Hepatocyte (in vitro differentiated cells): ENCODE measurements at regions not wholly inside any gene's neighbourhood (a gene's known extent, or its start where the extent isn't known, plus 50 kb on each side); places are given as distances from the start of the nearest gene placed in this dataset.
A peak's percentile ranks its signal among the peaks of the same experiment; 100 is the strongest.
"Not testable (repeated sequence)": the region's sequence is repeated elsewhere in the genome, so short reads cannot be mapped to it uniquely, and the experiment has no call there.

ENCODE experiments used
- DNase-seq: peaks from one replicate; pipeline ENCODE4 v3.0.0-alpha.2; 2016; ENCODE audit warnings: low spot score
- H2AFZ ChIP-seq: fragments of 200-600 bp; sonication (generic); 2 replicates; pipeline ENCODE4 v1.6.0; 2016; ENCODE audit warnings: antibody characterized with exemption, mild to moderate bottlenecking
- H3K27ac ChIP-seq: fragments of 200-600 bp; sonication (generic); 2 replicates; pipeline ENCODE4 v1.5.1; 2016; ENCODE audit warnings: mild to moderate bottlenecking
- H3K27me3 ChIP-seq: fragments of 200-600 bp; sonication (generic); 2 replicates; pipeline ENCODE4 v1.6.1; 2016
- H3K36me3 ChIP-seq: fragments of 200-600 bp; sonication (generic); replicated peaks from 2 replicates; pipeline ENCODE4 v1.5.1; 2016; ENCODE audit warnings: low read depth; ENCODE audit not compliant: insufficient read depth
- H3K4me1 ChIP-seq: fragments of 200-600 bp; sonication (generic); 2 replicates; pipeline ENCODE4 v1.5.1; 2016; ENCODE audit warnings: mild to moderate bottlenecking, moderate library complexity; ENCODE audit not compliant: insufficient read depth
- H3K4me2 ChIP-seq: fragments of 200-600 bp; sonication (generic); 2 replicates; pipeline ENCODE4 v1.6.0; 2016
- H3K4me3 ChIP-seq: fragments of 200-600 bp; sonication (generic); 2 replicates; pipeline ENCODE4 v1.5.1; 2016; ENCODE audit warnings: mild to moderate bottlenecking
- H3K79me2 ChIP-seq: fragments of 200-600 bp; sonication (generic); 2 replicates; pipeline ENCODE4 v1.6.0; 2017; ENCODE audit warnings: mild to moderate bottlenecking
- H3K9me2 ChIP-seq: fragments of 200-600 bp; sonication (generic); replicated peaks from 2 replicates; pipeline ENCODE4 v1.6.0; 2017; ENCODE audit warnings: mild to moderate bottlenecking; ENCODE audit not compliant: insufficient read depth
- H3K9me3 ChIP-seq: fragments of 200-600 bp; sonication (generic); 2 replicates; pipeline ENCODE4 v1.5.1; 2016; ENCODE audit warnings: low read depth, mild to moderate bottlenecking
- H4K20me1 ChIP-seq: fragments of 200-600 bp; sonication (generic); 2 replicates; pipeline ENCODE4 v1.6.0; 2016; ENCODE audit warnings: mild to moderate bottlenecking; ENCODE audit not compliant: insufficient read depth, poor library complexity, severe bottlenecking
- CTCF ChIP-seq: fragments of 200-600 bp; sonication (generic); IDR thresholded peaks from 2 replicates; pipeline ENCODE4 v1.5.1; 2016; ENCODE audit warnings: antibody characterized with exemption, mild to moderate bottlenecking; ENCODE audit not compliant: poor library complexity
- EZH2 ChIP-seq: fragments of 200-600 bp; sonication (generic); IDR thresholded peaks from 2 replicates; pipeline ENCODE4 v1.6.1; 2016; ENCODE audit warnings: antibody characterized with exemption, mild to moderate bottlenecking, borderline replicate concordance
- EZH2phosphoT487 ChIP-seq: fragments of 200-600 bp; sonication (generic); IDR thresholded peaks from one replicate; pipeline ENCODE4 v1.6.1; 2018; ENCODE audit warnings: antibody characterized with exemption, mild to moderate bottlenecking, low read depth, moderate library complexity; ENCODE audit not compliant: unreplicated experiment, severe bottlenecking
- WGBS: methylation state at CpG from one replicate; pipeline ENCODE4 v1.1.6; 2016; ENCODE audit warnings: low lambda C conversion rate; ENCODE audit errors: missing lambda C conversion rate; 5-methylcytosine and 5-hydroxymethylcytosine counted together

DNA sequence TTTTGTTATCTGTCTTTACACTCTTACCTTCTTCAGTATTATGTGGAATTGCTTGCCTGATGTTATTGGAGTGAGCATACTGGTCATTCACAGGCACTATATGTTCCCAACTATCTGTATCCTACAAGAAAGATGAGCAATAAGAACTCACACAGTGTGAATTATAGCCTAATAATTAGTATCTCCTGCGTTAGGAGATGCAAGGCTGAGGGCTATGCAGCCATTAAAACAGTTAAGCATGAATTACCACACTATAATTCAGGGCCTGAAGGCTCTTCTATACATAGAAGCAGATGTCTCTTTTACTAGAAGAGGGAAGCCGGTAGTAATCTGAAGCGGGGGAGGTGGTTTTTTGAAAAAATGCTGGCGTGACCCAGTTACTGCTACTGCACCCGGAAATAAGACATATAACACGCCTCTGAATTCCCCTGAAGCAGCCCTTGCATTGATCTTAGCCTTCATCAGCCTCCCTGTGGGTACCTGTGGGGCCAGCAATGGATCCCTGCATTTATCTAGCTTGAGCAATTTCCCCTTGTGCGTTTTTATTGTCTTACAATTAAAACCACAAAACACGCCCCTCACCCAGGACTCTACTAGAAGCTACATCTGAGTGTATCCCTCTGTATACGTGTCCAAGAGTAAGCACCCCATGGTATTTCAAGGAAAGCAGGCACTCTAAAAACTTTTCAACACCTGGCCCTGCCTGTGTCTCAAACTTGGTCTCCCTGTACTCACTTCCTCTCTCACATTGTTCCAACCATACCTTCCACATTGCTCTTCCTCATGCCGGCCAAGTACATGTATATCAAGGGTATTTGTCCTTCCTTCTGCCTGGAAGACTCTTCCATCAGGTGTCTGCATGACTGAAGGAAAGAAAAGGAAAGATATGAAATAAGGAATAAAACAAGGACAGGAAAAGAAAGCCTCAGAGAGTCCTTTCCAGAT lies 210.9 kb upstream of the ARID2 start:
- Histone ChIP-seq H3K4me3 (no peak overlapping the region), H3K36me3 (no peaks in the 10 kb centered on the region), H3K9me2 (no peaks in the 10 kb centered on the region), H2AFZ (no peak overlapping the region), H3K27ac (no peak overlapping the region), H3K27me3 (no peaks in the 10 kb centered on the region), H3K9me3 (no peaks in the 10 kb centered on the region), H3K4me1 (no peaks in the 10 kb centered on the region), H4K20me1 (no peaks in the 10 kb centered on the region), H3K4me2 (no peak overlapping the region), H3K79me2 (no peaks in the 10 kb centered on the region)
- DNase-seq, result no peak
- 78% methylated on average over 10 of the region's 10 CpGs for WGBS
- no peak for TF ChIP-seq EZH2phosphoT487
- TF ChIP-seq EZH2, result no peak
- no peak for TF ChIP-seq CTCF

DNA sequence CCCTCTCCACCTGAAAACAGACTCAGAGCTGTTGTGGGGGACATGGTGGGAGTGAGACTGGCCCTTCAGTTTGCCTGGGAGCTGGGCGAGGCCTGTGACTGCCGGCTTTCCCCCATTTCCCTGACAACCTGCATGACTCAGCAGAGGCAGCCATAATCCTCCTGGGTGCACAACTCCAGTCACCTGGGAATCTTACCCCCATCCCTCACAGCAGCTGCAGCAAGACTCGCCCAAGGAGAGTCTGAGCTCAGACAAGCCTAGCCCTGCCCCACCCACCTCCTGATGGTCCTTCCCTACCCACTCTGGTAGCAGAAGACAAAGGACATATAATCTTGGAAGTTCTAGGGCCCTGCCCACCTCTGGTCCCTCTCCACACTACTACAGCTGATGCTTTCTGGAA lies 207.3 kb upstream of the ARID2 start:
- Histone ChIP-seq H3K9me3 (no peaks in the 10 kb centered on the region), H3K27ac (no peak overlapping the region), H3K36me3 (no peaks in the 10 kb centered on the region), H3K4me2 (no peak overlapping the region), H3K4me1 (no peaks in the 10 kb centered on the region), H2AFZ (no peak overlapping the region), H3K79me2 (no peaks in the 10 kb centered on the region), H3K4me3 (no peak overlapping the region), H3K9me2 (no peaks in the 10 kb centered on the region), H3K27me3 (no peaks in the 10 kb centered on the region), H4K20me1 (no peaks in the 10 kb centered on the region)
- DNase-seq, result no peak
- TF ChIP-seq EZH2 (no peak), CTCF (no peak), EZH2phosphoT487 (no peak)
- 82% methylated on average over 3 of the region's 3 CpGs for WGBS

DNA sequence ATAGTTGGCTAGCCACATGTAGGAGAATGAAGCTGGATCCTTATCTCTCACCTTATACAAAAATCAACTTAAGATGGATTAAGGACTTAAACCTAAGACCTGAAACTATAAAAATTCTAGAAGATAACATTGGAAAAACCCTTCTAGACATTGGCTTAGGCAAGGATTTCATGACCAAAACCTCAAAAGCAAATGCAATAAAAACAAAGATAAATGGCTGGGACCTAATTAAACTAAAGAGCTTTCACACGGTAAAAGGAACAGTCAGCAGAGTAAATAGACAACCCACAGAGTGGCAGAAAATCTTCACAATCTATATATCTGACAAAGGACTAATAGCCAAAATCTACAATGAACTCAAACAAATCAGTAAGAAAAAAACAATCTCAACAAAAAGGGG lies 202.7 kb upstream of the ARID2 start:
- not testable (repeated sequence) for H3K9me2 ChIP-seq, H3K36me3 ChIP-seq, H3K4me2 ChIP-seq, H3K79me2 ChIP-seq, H3K9me3 ChIP-seq, H3K4me1 ChIP-seq, H3K27ac ChIP-seq, DNase-seq, H2AFZ ChIP-seq, H4K20me1 ChIP-seq, H3K4me3 ChIP-seq, H3K27me3 ChIP-seq
- 25% methylated on average over 1 of the region's 1 CpG for WGBS
- peak; percentile 57 for TF ChIP-seq EZH2phosphoT487

- Histone ChIP-seq H3K9me2 (no peaks in the 10 kb centered on the region), H3K27ac (no peak overlapping the region), H3K79me2 (no peaks in the 10 kb centered on the region), H3K4me1 (no peaks in the 10 kb centered on the region), H3K27me3 (no peaks in the 10 kb centered on the region), H3K36me3 (no peaks in the 10 kb centered on the region), H2AFZ (no peak overlapping the region), H3K4me2 (no peak overlapping the region), H3K9me3 (no peaks in the 10 kb centered on the region), H3K4me3 (no peak overlapping the region), H4K20me1 (no peaks in the 10 kb centered on the region)
- TF ChIP-seq EZH2phosphoT487 (no peak), EZH2 (no peak), CTCF (no peak)
- DNase-seq, result no peak
- 42% methylated on average over 4 of the region's 4 CpGs for WGBS
These were observed 197.4 kb upstream of the ARID2 start for GRCh38 chr12:45532113-45532512.
